Adrenal gland (tissue), 9 donors: ENCODE measurements at regions not wholly inside any gene's neighbourhood (a gene's known extent, or its start where the extent isn't known, plus 50 kb on each side); places are given as distances from the start of the nearest gene placed in this dataset.

Experiments
- DNase-seq, 7 donors: peaks; one replicate each; pipeline ENCODE4 v3.0.0-alpha.2; 2019 to 2020
- H3K27ac ChIP-seq, 5 donors: fragments of 200-600 bp; sonication (generic) in 4 of 5; 1 replicate in 3 of 5; 2 replicates in 2 of 5; pipeline versions ENCODE4 v1.5.1 to v1.8.0; 2016 to 2020; ENCODE audit warnings: mild to moderate bottlenecking in 1 of 5
- H3K27me3 ChIP-seq: fragments of 200-600 bp; 2 replicates; pipeline ENCODE4 v1.8.0; 2021
- H3K36me3 ChIP-seq, 2 donors: fragments of 200-600 bp; replicated peaks in 1 of 2; 1 replicate in 1 of 2; 2 replicates in 1 of 2; pipeline versions ENCODE4 v1.5.1 to v1.8.0; 2018 to 2022
- H3K4me1 ChIP-seq, 2 donors: fragments of 200-600 bp; replicated peaks in 1 of 2; 1 replicate in 1 of 2; 2 replicates in 1 of 2; pipeline versions ENCODE4 v1.5.1 to v1.8.0; 2018 to 2021
- H3K4me3 ChIP-seq, 4 donors: fragments of 200-600 bp; sonication (generic) in 3 of 4; one replicate each; pipeline ENCODE4 v1.5.1; 2016 to 2018
- H3K9me3 ChIP-seq, 3 donors: fragments of 200-600 bp; sonication (generic) in 1 of 3; replicated peaks in 1 of 3; 1 replicate in 2 of 3; 2 replicates in 1 of 3; pipeline versions ENCODE4 v1.5.1 to v1.8.0; 2016 to 2021
- POLR2A ChIP-seq, 2 donors: fragments of 450-650 bp; IDR thresholded peaks; one replicate each; pipeline ENCODE4 v1.6.1; 2017; ENCODE audit warnings: antibody characterized with exemption in 2 of 2, mild to moderate bottlenecking in 2 of 2, moderate library complexity in 1 of 2
- WGBS, 4 donors: extraction: QIAGEN DNeasy Blood & Tissue Kit in 2 of 4; methylation state at CpG; one replicate each; pipeline versions ENCODE4 v1.1.5 to v1.1.7; 2013 to 2017; 5-methylcytosine and 5-hydroxymethylcytosine counted together
- intact Hi-C, 2 donors: fragments of 100-400 bp; cut with DNase I; formaldehyde crosslinking; loops; one replicate each; pipeline versions ENCODE4 v1.14.1 to v1.15.0; 2022 to 2023
- TF ChIP-seq, protein P1 (sequence below), 6 experiments: fragments of 450-650 bp in 4 of 6; fragments of 200-600 bp in 2 of 6; sonication (generic) in 1 of 6; IDR thresholded peaks; 1 replicate in 5 of 6; 2 replicates in 1 of 6; pipeline versions ENCODE4 v1.5.1 to v1.8.0; 2016 to 2021; ENCODE audit warnings: antibody characterized with exemption in 6 of 6, mild to moderate bottlenecking in 2 of 6, moderate library complexity in 1 of 6
- donor health status: healthy with polysubstance abuse.
- donor health status: Bipolar disorder and iron deficiency.
- donor health status: DM: yes; HTN: yes; CAD: no.
- donor health status: DM: no; HTN: no; CAD: no.
- donor health status: DM: no; HTN: no; CAD: no.

DNA sequence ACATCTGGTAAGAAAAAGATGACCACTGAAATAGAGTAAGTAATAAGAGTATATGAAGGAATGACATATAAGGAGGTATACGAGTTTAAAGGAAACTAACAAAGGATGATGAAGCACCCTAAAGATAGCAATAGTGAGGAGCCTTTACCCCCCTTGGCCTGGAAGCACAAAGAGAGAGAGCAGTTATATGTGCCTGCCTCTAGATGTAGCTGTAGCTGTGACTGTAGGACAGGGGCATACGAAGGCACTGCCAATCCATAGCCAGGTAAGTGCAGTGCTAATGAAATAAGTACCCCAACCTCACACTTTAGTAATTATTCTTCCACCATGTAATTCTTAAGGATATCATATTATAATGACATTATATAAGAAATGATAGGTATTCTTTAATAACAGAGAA, 90.1 kb upstream of the FKBP1C start:
- Histone ChIP-seq H3K4me3 (no peak overlapping the region), H3K27me3 (no peaks in the 10 kb centered on the region), H3K4me1 (no peaks in the 10 kb centered on the region), H3K36me3 (no peaks in the 10 kb centered on the region), H3K9me3 (no peaks in the 10 kb centered on the region), H3K27ac (no peak overlapping the region)
- DNase-seq, result no peak
- TF ChIP-seq, protein P1, sequence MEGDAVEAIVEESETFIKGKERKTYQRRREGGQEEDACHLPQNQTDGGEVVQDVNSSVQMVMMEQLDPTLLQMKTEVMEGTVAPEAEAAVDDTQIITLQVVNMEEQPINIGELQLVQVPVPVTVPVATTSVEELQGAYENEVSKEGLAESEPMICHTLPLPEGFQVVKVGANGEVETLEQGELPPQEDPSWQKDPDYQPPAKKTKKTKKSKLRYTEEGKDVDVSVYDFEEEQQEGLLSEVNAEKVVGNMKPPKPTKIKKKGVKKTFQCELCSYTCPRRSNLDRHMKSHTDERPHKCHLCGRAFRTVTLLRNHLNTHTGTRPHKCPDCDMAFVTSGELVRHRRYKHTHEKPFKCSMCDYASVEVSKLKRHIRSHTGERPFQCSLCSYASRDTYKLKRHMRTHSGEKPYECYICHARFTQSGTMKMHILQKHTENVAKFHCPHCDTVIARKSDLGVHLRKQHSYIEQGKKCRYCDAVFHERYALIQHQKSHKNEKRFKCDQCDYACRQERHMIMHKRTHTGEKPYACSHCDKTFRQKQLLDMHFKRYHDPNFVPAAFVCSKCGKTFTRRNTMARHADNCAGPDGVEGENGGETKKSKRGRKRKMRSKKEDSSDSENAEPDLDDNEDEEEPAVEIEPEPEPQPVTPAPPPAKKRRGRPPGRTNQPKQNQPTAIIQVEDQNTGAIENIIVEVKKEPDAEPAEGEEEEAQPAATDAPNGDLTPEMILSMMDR (IDR thresholded peaks at IDR 0.05), result no peak
- TF ChIP-seq POLR2A (IDR thresholded peaks at IDR 0.05), result no peak
- intact Hi-C loops, result no loop called here
- whole genome bisulfite sequencing, 4 donors, result 24 to 29% (median 26%) methylated on average over 2 of the region's 2 CpGs

GRCh38 chr6:63140114-63140513, 71.2 kb upstream of the FKBP1C start:
- intact Hi-C loops, result no loop called here
- H3K27me3 ChIP-seq, result no peaks in the 10 kb centered on the region
- no peak for DNase-seq
- no peaks in the 10 kb centered on the region for H3K4me1 ChIP-seq
- no peak overlapping the region for H3K27ac ChIP-seq
- H3K4me3 ChIP-seq, result no peak overlapping the region
- WGBS, 4 donors, result 71 to 91% (median 89%) methylated on average over 1 to 3 of the region's 3 CpGs
- H3K9me3 ChIP-seq, result no peaks in the 10 kb centered on the region
- no peaks in the 10 kb centered on the region for H3K36me3 ChIP-seq
- TF ChIP-seq, protein P1 (IDR thresholded peaks at IDR 0.05), result no peak

DNA sequence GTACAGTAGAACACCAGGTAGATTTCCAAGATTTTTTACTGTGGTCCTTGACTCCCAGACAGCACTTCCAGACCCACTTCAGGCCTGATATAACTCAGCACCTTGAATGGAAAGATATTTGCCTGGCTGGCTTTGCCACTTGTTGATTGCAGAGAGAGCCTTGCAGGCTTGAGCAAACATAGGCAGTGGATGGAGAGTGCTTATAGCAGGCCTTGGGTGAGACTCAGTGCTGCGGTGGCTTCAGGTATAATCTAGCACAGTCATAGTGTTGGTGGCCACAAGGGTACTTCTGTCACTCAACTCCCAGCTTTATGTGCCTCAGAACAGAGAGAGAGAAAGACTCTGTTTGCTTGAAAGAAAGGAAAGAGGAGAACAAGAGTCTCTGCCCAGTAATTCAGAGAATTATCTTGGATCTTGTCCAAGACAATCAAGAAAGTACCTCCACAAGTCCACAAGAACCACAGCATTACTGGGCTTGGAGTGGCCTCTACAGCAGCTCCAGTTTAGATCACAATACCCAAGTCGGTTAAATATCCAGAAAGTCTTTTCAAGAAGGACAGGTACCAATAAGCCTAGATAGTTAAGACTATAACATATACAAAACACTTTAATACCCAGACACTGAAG, 70.5 kb upstream of the FKBP1C start:
- Histone ChIP-seq H3K9me3 (no peaks in the 10 kb centered on the region), H3K36me3 (no peaks in the 10 kb centered on the region), H3K4me1 (no peaks in the 10 kb centered on the region), H3K27ac (no peak overlapping the region), H3K27me3 (no peaks in the 10 kb centered on the region), H3K4me3 (no peak overlapping the region)
- no peak for DNase-seq
- WGBS, 4 donors, result 83 to 90% (median 87%) methylated on average over 2 of the region's 2 CpGs
- TF ChIP-seq, protein P1 (IDR thresholded peaks at IDR 0.05), result no peak
- no peak for TF ChIP-seq POLR2A (IDR thresholded peaks at IDR 0.05)
- intact Hi-C loops, result no loop called here

- TF ChIP-seq, protein P1 (IDR thresholded peaks at IDR 0.05), result no peak
- no peak for TF ChIP-seq POLR2A (IDR thresholded peaks at IDR 0.05)
- H3K27me3 ChIP-seq, result no peaks in the 10 kb centered on the region
- DNase-seq, result no peak
- H3K4me1 ChIP-seq, result no peaks in the 10 kb centered on the region
- H3K9me3 ChIP-seq, result no peaks in the 10 kb centered on the region
- intact Hi-C loops, result no loop called here
- no peak overlapping the region for H3K4me3 ChIP-seq
- H3K36me3 ChIP-seq, result no peaks in the 10 kb centered on the region
- H3K27ac ChIP-seq, result no peak overlapping the region
Measured at GRCh38 chr6:63149730-63150129, 61.5 kb upstream of the FKBP1C start.
